HG02885 (cell line): ENCODE measurements at regions not wholly inside any gene's neighbourhood (a gene's known extent, or its start where the extent isn't known, plus 50 kb on each side); places are given as distances from the start of the nearest gene placed in this dataset.

ENCODE experiments used
- ATAC-seq: cut with Tn5 transposase; IDR thresholded peaks from one replicate; pipeline ENCODE4 v1.9.1; 2021; ENCODE audit warnings: mild to moderate bottlenecking; ENCODE audit not compliant: unreplicated experiment, poor library complexity

DNA sequence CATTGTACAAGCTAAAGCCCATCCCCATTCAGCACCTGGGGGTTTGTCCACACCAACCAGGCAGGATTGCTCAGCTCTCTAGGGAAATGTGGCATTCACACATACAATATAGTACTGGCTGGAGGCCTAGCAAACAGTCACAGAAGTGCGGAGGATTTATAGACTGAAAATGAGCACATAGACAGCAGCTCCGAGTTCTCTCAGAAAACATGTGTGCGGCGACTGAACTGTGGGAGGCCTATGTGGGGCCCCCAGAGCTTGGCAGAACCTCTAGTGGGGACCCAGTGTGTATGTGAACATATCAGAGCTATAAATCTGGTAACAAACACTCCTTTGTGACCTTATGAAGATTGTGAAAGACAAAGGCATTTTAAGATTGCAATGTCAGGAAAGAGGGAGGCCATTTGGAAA, 431.1 kb downstream of the DTWD2 start:
- ATAC-seq = no peak

DNA sequence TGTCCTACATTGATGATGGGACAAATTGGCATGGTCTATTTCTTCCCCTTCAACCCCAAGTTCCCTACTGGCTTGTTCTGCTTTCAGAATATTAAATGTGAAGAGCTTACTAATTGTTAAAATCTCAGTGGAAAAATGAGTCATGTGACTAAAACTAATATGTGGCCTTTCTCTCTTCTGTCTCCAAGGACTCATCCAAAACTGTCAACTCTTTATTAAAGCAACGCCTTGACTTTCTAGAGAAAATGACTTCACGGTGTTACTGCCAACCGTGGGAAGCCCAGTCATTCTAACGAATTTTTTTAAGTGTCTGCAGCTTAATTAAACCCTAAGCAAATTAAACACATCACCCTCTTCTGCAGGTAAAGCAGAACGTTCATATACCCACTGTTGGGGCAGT, 431.6 kb downstream of the DTWD2 start:
- no peak for ATAC-seq

DNA sequence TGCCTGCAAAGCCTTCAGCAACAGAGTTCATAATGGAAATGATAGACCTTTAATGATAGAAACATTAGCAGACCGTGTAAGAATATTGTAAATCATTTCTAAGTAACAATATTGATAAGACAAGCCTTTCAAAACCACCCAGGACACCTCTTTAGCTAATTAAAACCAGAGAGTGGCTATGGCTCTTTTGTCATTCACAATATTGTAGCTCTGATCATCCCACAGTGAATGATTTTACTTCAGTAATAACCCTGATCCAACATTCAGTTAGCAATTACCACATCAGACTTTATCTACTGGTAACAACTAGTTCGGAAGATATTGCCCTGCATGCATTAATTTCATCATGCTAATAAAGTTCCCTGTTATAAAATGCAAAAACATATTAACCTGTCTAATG, 432.6 kb downstream of the DTWD2 start:
- ATAC-seq = no peak

DNA sequence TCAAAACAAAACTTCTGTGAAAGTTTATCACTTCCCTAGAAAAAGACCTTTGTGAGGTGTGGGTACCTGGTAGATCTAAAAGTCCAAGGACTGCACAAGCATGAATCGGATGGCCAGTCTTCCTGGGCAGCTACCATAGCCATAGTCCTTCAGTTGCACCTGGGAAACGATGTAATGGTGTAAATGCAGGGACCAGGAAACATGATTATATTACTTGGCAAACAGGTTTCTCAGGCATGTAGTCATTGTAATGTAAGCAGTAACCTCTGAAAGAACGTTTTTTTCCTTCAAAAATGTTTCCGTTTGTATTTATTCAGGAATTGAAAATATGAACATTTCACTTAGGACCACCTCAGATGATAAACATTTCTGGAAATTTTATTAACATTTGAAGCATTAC, 433.4 kb downstream of the DTWD2 start:
- no peak for ATAC-seq

DNA sequence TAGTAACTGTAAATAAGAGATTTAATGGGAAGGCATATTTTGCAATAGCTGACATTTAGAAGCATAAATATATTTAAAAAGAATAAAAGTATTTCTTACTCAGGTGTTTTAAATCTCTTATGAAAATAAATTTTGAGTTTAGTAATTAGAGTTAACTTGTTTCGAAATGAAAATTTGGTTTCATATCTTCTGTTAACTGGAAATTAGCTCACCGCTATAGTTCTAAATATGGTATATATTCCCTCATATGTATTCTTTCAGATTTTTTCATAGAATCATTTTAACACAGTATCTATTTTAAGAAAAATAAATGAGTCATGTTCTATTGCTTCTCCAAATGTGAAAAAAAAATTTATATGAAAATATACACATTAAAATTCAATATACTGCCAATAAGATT, 434.1 kb downstream of the DTWD2 start:
- ATAC-seq = no peak

DNA sequence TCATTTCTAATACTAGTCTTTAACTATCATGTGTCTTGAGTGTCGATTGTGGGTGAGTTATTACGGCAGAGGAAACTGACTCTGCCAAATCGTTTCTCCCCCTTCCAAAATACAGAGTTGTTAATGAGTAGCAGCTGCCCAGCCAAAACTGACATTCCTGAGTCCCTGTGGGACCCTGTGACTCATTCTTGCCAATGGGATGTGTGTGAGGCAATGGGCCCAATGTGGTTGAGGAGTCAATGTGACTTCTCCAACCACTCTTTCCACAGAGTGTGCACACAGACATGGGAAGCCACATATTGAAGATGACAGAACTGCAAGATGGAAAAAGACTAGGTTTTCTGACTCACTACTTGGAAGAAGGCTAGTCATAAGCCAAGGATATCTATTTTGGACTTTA, 434.7 kb downstream of the DTWD2 start:
- ATAC-seq = no peak

DNA sequence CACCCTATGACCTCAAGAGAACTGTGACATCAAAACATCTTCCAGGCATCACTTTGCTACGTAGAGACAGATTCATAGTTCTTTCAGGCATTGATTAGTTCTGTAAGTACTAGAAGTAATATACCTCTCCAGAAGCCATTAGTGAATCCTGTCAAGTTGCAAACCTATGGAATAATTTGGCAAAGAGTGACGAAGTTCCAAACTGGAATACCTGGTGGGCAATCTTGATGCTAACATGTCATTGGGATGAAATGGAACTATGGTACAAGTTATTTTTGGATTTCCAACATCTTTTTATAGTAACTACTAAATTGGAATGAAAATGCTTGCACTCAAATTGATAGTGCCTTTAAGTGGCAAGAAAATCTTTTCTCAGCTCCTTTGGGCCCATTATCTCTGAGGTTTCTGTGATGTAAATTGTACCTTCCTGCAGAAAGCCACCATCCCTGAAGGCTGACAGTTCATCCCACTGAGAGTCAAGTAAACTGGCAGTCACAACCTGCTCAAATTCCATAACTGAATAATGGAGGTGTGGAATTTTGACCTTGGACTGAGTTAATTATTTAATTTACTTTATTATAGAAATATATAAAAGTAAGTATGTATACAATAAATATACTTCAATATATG, 435.5 kb downstream of the DTWD2 start:
- ATAC-seq = no peak

DNA sequence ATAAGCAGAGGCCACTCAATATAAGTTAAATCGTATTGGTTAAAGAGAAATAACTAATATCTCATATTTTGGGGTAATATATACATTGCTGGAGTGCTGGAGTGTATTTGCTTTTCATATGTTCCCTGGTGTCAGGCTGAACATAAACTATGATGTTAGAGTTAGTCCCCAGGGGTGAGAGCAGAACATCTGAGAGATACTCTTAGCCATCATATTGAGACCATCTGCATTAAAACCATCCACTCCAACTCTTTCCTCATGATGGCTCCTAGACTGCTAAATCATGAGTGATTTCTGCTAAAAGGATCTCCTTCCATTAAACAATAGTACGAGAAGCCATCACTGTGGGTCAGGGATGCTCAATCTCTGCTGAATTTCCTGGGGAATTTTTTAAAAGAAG, 436.2 kb downstream of the DTWD2 start:
- no peak for ATAC-seq

DNA sequence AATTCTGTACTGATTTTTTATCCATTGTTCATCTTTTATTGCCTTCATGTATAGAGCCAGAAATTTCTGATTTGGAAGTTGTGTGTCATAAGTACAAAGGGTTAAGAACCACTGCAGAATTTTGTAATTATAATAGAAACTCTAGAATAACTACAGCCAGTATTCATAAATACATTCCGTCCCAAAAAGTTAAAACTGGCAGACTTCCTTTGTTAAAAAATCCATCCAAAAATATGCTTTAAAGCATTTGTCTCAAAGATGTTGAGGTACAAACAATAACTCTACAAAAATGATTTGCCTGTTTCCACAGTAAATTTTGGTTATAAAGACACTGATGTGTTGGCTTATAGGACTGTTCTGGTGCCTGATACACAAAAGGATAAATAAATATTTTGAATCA, 436.6 kb downstream of the DTWD2 start:
- ATAC-seq = no peak

DNA sequence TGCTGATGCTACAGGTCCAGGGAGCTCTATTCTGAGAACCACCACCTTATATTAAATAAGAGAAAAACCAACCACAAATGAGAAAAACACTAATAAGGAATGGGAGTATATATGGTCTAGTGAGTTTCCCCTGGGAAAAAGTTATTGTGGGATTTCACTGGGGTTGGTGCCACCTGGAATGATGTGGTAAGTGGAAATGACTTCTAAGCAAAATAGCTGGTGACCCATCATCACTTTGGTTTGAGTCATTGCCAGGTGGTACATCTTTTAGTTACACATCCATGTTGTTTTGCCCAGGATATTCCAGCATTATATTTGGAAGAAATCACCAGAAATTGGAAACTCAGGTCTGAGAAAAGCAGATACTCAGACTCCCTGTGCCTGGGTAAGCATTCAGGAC, 437.3 kb downstream of the DTWD2 start:
- no peak for ATAC-seq

DNA sequence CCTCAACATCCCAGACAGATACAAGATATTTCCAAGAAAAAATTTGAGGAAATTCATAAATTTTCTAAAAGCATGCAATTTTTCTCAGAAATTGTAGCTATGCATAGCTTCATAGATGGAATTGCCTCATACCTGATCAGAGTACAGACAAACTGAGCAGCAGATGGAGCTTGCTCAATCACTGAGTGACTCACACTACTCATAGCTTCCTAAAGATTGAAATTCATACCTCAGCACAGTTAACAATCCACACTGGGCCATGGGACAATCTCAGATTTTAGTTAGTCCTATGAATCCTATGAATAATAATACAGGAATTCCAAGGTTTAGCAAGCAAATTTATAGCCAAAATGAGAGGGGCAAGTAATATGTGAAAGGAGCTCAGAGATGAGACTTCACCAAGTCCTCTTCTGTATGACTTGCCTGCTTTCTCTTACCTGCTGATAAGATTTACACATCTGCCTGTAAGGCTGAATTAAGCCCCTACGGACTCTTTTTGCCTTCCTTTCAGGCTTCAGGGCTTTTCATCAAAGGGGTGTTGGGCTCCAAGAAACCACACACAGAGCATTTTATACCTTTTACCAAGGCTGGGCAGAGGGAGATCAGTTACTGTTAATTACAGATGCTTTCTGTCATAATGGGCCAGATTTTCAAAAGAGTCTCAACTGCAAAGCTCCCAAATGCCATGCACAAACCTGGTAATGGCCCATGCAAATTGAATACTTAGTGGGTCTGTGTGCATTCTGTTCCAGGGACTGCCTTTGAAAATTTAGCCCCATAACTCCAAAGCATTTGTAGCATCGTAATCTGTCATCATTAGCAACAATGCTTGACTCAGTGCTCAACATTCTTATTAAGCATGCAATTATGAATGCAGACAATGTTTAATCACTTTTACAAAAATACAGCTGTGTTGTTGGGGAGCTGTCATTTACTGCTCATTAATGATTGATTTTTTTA, 439.3 kb downstream of the DTWD2 start:
- no peak for ATAC-seq

DNA sequence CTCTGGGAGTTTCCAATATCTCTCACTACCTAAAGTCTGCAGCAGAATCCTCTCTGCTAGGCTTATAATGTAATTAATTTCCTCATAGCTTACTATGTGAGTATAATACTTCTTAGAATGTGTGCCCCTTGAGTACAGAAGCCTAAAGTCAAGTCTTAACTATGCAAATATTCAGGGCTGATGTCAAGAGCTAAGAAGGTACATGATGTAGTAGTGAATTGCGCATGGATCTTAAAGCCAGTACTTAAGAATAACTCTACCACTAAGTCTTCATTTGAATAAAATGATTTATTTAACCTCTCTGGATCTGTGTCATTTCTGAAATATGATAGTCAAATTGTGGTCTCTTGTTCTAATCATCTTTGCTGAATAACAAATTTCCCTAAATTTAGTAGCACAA, 442.9 kb downstream of the DTWD2 start:
- ATAC-seq = no peak

DNA sequence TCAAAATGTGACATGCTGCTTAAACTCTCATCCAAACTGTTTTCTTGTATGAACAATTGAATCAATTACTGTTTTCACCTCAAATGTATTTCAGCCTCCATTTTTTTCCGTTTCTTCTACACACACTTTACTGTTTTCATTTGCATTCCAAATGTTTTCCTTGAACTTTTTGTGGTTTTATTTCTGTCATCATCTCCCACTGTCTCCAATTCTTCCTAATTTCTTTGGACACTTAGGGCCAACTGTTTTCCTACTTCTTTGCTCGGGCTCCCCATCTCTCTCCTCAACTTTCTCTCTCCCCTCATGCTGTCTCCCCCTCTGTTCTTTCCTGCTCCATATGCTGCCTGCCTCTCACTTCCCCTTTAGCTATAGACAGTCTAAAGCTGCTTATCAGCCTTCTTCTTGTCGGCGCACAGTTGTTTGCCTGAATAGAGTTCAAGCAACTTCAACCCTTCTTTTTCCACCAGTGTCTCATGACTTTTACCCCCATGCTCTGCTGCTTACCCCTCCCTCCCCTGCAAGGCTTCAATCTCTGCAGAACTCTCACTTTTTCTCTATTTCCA, 443.4 kb downstream of the DTWD2 start:
- no peak for ATAC-seq

DNA sequence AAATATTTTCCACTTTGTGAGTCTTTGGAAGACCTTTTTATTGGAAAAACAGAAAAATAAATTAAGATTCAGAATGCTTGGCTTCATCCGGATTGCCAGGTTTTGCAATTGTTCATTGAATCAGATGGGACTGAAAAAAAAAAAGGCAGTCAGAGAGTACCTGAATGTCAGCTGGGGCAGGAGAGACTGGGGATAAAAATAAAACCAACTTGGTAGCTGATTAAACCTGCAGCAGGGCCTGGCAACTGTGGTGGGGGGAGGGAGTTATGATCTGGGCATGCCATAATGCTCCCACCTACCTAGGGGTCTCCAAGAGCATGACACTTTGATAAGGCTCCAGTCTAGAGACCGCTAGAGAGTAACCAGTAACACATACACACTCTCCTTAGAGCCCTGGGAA, 454.4 kb downstream of the DTWD2 start:
- no peak for ATAC-seq

DNA sequence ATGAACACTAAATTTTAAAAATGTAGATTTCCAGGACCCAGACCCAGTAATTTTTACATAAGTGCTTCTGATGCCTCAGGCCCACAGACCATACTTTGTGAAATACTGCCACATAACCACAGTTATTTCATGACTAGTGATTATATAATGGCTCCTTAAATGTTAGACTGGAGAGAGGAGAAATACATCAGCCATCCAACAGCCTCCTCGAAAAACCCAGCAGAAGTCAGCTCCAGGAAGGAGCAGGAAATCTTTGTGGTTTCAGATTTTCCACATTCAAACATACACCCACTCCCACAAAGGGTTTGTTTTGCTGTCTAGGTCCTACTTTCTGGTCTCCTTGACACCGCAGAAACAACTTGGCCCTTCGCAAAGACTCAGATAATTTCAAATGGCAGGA, 455.2 kb downstream of the DTWD2 start:
- ATAC-seq = no peak

DNA sequence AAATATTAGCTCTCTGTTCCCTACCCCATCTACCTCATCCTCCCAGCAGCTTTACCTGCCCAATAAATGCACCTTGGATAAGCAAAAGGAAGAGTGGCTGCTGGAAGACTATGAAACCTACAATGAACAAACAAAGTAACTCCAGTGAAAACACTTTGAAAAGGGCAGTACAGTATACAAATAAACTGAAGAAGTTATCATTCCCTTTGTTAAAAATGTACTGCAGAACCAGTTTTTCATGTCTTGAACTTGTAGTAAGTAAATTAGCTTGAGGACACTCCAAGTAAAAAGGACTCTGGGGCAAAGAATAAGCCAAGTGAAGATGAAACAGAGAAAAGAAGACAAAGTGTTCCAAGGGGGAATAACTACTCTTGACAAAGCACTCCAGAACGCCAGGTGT, 457.1 kb downstream of the DTWD2 start:
- no peak for ATAC-seq

DNA sequence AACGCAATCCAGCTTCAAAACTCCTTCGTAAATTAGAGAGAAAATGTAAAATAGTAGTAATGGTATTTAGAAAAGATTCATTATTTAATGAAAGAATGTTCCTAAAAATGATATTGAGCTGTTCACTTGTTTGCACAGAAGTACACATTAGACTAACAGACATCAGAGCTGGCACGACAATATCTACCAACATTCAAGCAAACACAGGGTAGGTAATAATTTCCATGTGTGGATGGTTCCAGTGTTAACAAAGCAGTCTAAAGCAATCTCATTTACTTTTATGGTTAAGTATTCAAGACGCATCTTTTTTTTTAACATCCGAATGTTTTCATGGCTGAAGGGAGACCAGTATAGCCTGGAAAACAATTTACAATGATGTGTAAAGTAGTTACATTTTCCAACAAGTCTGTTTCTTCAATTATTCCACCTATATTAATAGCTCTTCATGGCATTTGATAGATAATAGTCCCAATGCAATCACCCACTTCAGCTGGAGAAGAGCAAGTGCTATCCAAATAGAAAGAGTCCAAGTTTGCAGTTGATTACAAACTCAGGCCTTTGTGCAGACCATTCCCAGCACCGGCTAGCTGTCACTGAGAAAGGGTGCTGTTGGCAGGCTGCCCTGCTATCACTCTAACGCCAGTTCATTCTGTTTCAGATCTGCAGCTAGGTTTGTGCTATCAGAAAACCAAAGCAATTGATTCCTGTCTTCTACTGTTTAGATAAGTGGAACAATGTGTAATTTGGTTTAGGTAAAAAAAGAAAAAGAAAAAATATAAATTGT, 458.8 kb downstream of the DTWD2 start:
- ATAC-seq = no peak

DNA sequence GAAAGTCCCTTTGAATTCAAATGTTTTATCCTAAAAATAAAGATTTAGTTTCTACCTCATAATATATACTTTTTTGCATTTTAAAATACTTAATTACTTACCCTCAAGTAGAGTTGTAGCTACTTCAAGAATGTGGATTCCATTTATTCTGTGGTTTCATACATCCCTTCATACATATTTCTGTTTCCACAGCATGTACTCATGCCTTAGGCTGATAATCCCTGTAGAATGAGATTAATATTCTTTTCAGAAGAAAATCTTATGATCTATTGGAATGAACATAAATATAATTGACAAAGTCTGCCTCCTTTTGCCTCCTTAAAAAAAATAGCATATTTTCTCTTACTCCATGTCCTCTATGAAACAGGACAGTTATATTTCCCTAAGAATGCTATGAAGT, 465.7 kb downstream of the DTWD2 start:
- no peak for ATAC-seq

DNA sequence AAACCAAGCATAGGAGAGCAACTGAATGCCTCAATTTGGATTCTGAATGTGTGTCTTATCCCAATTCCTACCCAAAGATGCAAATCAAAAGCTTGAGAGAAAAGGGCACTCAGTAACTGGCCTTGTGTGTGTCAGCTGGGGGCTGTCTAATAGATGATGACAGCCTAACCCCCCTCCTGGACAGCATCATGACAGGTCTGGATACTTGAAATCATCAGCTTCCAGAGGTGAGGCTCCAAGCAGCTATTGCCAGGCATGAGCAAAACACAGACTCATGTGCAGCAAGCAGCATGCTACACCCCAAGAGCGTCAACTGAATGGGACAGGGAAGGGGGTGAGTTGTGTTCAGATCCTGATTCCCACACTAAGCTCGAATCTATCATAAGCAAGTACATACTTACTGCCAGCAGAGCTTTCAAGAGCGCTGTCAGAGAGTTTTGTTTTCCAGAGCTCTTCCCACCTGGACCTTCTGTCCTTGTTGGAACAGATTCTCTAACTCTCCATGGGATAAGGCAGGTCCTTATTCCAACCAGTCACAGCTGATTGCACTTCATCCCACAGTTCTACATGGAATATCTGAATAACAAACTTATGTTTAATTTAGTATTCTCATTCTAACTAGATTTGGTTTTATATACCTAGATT, 467.5 kb downstream of the DTWD2 start:
- ATAC-seq = no peak

DNA sequence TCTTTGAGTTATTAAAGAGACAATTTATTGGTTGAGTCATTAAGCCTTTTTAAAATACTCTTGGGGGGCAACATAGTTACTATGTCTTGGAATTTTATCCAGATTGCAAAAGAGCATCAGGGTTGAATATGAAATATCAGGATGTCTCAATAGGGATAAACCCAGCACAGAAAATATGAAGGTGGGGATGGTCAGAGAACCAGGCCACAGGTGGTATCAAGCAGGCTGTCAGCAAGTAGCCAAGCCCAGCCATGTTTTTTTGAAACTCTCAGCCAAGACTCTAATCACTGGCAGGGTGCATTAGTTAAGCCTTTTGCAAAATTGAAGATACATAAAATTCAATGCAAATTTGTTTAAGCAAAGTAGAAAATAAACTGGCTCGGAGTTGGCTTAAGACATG, 468.9 kb downstream of the DTWD2 start:
- ATAC-seq = no peak
